A549 (cell line): ENCODE measurements at regions not wholly inside any gene's neighbourhood (a gene's known extent, or its start where the extent isn't known, plus 50 kb on each side); places are given as distances from the start of the nearest gene placed in this dataset.

Experiments used
- ATAC-seq, 2 experiments: fragments of 200-7000 bp in 1 of 2; fragments of >200 bp in 1 of 2; cut with Nextera tagmentation in 1 of 2; cut with Tn5 transposase in 1 of 2; 3 replicates each; pipeline versions ENCODE4 v1.8.0 to v1.9.1; 2018 to 2020; ENCODE audit warnings: mild to moderate bottlenecking in 1 of 2, moderate library complexity in 1 of 2
- CTCF ChIA-PET: fragments of 300-600 bp; sonication (Branson Sonifier 250); formaldehyde crosslinking; extraction: SDS; loops from one replicate; lab custom pipeline; 2021; ENCODE audit warnings: antibody characterized with exemption, inconsistent platforms; lab: Yijun Ruan, JAX
- POLR2A ChIA-PET: fragments of 350-600 bp; formaldehyde crosslinking; extraction: SDS; loops from one replicate; lab custom pipeline; 2021; ENCODE audit warnings: antibody characterized with exemption, inconsistent platforms; lab: Yijun Ruan, JAX
- DNase-seq, 2 experiments: peaks; one replicate each; pipeline versions ENCODE4 v3.0.0 to v3.0.0-alpha.2; 2011 to 2016; ENCODE audit warnings: low read depth in 1 of 2, low spot score in 1 of 2
- FAIRE-seq: peaks from 2 replicates; lab custom pipeline; 2011; peaks lifted over from hg19 to GRCh38; lab: Jason Lieb, UNC
- H3K27ac ChIP-seq, 2 experiments: fragments of >200 bp; sonication (Bioruptor Twin); formaldehyde crosslinking; 3 replicates each; pipeline ENCODE4 v1.5.1; 2016 to 2017
- H3K4me1 ChIP-seq: fragments of >200 bp; sonication (Bioruptor Twin); formaldehyde crosslinking; 3 replicates; pipeline ENCODE4 v1.6.1; 2016
- H3K4me2 ChIP-seq: fragments of >200 bp; sonication (Bioruptor Twin); formaldehyde crosslinking; 3 replicates; pipeline ENCODE4 v1.6.1; 2016
- H3K4me3 ChIP-seq: fragments of >200 bp; sonication (Bioruptor Twin); formaldehyde crosslinking; 3 replicates; pipeline ENCODE4 v1.5.1; 2016
- H3K9me3 ChIP-seq: fragments of >200 bp; sonication (Bioruptor Twin); formaldehyde crosslinking; 3 replicates; pipeline ENCODE4 v1.6.1; 2016
- BHLHE40 ChIP-seq: IDR thresholded peaks from 2 replicates; pipeline ENCODE4 v1.6.1; 2012; ENCODE audit warnings: low read depth, low read length, inconsistent platforms
- CBX2 ChIP-seq: fragments of 200-600 bp; sonication (generic); IDR thresholded peaks from 2 replicates; pipeline ENCODE4 v1.6.1; 2016; ENCODE audit warnings: low read depth, mild to moderate bottlenecking, borderline replicate concordance
- CHD4 ChIP-seq: fragments of 200-600 bp; sonication (generic); IDR thresholded peaks from 2 replicates; pipeline ENCODE4 v1.6.1; 2016; ENCODE audit warnings: antibody characterized with exemption, mild to moderate bottlenecking, borderline replicate concordance
- EHF ChIP-seq: fragments of 250-450 bp; sonication (Bioruptor Pico); IDR thresholded peaks from 2 replicates; pipeline ENCODE4 v1.5.0; 2020; ENCODE audit warnings: mild to moderate bottlenecking
- EHMT2 ChIP-seq: fragments of 200-600 bp; sonication (generic); IDR thresholded peaks from 2 replicates; pipeline ENCODE4 v1.6.1; 2016; ENCODE audit warnings: antibody characterized with exemption, low read depth, mild to moderate bottlenecking, moderate library complexity
- EP300 ChIP-seq, 2 experiments: fragments of >200 bp; sonication (Bioruptor Twin); formaldehyde crosslinking; IDR thresholded peaks; 2 replicates in 1 of 2; 3 replicates in 1 of 2; pipeline ENCODE4 v1.6.1; 2016 to 2017
- FOSB ChIP-seq: fragments of 250-450 bp; sonication (Bioruptor Pico); IDR thresholded peaks from 2 replicates; pipeline ENCODE4 v1.5.0; 2020; ENCODE audit warnings: mild to moderate bottlenecking, moderate library complexity
- FOXS1 ChIP-seq: fragments of 250-450 bp; sonication (Bioruptor Pico); IDR thresholded peaks from 2 replicates; pipeline ENCODE4 v1.5.0; 2020; ENCODE audit warnings: mild to moderate bottlenecking, moderate library complexity
- HOXA7 ChIP-seq: fragments of 250-450 bp; sonication (Bioruptor Pico); IDR thresholded peaks from 2 replicates; pipeline ENCODE4 v1.5.0; 2020; ENCODE audit warnings: mild to moderate bottlenecking, moderate library complexity
- JUN ChIP-seq, 2 experiments: fragments of >200 bp; sonication (Bioruptor Twin); formaldehyde crosslinking; IDR thresholded peaks; 2 replicates in 1 of 2; 3 replicates in 1 of 2; pipeline ENCODE4 v1.6.1; 2016 to 2017
- JUNB ChIP-seq: fragments of >200 bp; sonication (Bioruptor Twin); formaldehyde crosslinking; IDR thresholded peaks from 2 replicates; pipeline ENCODE4 v1.6.1; 2016
- KDM5A ChIP-seq: fragments of 200-600 bp; sonication (generic); IDR thresholded peaks from 2 replicates; pipeline ENCODE4 v1.6.1; 2016; ENCODE audit warnings: antibody characterized with exemption, mild to moderate bottlenecking
- MAZ ChIP-seq: fragments of 150-350 bp; IDR thresholded peaks from 2 replicates; pipeline ENCODE4 v1.6.1; 2014; ENCODE audit warnings: antibody characterized with exemption, low read depth, low read length, borderline replicate concordance
- NPAS2 ChIP-seq: fragments of 250-450 bp; sonication (Bioruptor Pico); IDR thresholded peaks from 2 replicates; pipeline ENCODE4 v1.8.0; 2022; ENCODE audit warnings: mild to moderate bottlenecking, moderate library complexity, borderline replicate concordance
- NR3C1 ChIP-seq: fragments of >200 bp; sonication (Bioruptor Twin); formaldehyde crosslinking; IDR thresholded peaks from 3 replicates; pipeline ENCODE4 v1.6.1; 2017
- PHF8 ChIP-seq: fragments of 200-600 bp; sonication (generic); IDR thresholded peaks from 2 replicates; pipeline ENCODE4 v1.6.1; 2016; ENCODE audit warnings: low read depth, mild to moderate bottlenecking, antibody characterized with exemption, moderate library complexity, borderline replicate concordance
- POLR2A ChIP-seq: IDR thresholded peaks from 2 replicates; pipeline ENCODE4 v1.6.1; 2012; ENCODE audit warnings: mild to moderate bottlenecking, low read length
- TP53 ChIP-seq: fragments of 250-450 bp; sonication (Bioruptor Pico); IDR thresholded peaks from 2 replicates; pipeline ENCODE4 v1.5.0; 2021; ENCODE audit warnings: mild to moderate bottlenecking, moderate library complexity
- ZFP36 ChIP-seq: fragments of 450-650 bp; IDR thresholded peaks from 2 replicates; pipeline ENCODE4 v1.6.1; 2014; ENCODE audit warnings: borderline replicate concordance; ENCODE audit not compliant: partially characterized antibody
- WGBS: methylation state at CpG from one replicate; pipeline ENCODE4 v1.1.6; 2017; ENCODE audit errors: missing lambda C conversion rate; 5-methylcytosine and 5-hydroxymethylcytosine counted together
- TF ChIP-seq, protein P1 (sequence below): fragments of >200 bp; sonication (Bioruptor Twin); formaldehyde crosslinking; IDR thresholded peaks from 3 replicates; pipeline ENCODE4 v1.6.1; 2016
- TF ChIP-seq, protein P2 (sequence below): IDR thresholded peaks from 2 replicates; pipeline ENCODE4 v1.6.1; 2012
- TF ChIP-seq, protein P3 (sequence below): fragments of >200 bp; sonication (Bioruptor Twin); formaldehyde crosslinking; IDR thresholded peaks from 2 replicates; pipeline ENCODE4 v1.6.1; 2016

GRCh38 chr3:87390353-87390752 is 114.0 kb upstream of the POU1F1 start (continued):
- TF ChIP-seq, protein P1, sequence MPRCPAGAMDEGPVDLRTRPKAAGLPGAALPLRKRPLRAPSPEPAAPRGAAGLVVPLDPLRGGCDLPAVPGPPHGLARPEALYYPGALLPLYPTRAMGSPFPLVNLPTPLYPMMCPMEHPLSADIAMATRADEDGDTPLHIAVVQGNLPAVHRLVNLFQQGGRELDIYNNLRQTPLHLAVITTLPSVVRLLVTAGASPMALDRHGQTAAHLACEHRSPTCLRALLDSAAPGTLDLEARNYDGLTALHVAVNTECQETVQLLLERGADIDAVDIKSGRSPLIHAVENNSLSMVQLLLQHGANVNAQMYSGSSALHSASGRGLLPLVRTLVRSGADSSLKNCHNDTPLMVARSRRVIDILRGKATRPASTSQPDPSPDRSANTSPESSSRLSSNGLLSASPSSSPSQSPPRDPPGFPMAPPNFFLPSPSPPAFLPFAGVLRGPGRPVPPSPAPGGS = no peak
- no peak for TF ChIP-seq EHF (CRISPR knock-in tag)

GRCh38 chr3:87375231-87375682 is 98.9 kb upstream of the POU1F1 start:
- POLR2A ChIA-PET = no interaction called here
- no peak for ATAC-seq
- CTCF ChIA-PET = interaction anchor here (1.1 kb wide), 1 partner anchor 77 kb away, joined by 5 read pairs; no protein-coding TSS in a partner anchor
- no peaks in the 10 kb centered on the region for H3K4me1 ChIP-seq
- no peaks in the 10 kb centered on the region; the same call in 2 of the 3 replicates for H3K9me3 ChIP-seq
- no peak for FAIRE-seq
- no peak overlapping the region for H3K4me2 ChIP-seq
- H3K27ac ChIP-seq = no peak overlapping the region
- no peak for TF ChIP-seq BHLHE40
- TF ChIP-seq, protein P2, sequence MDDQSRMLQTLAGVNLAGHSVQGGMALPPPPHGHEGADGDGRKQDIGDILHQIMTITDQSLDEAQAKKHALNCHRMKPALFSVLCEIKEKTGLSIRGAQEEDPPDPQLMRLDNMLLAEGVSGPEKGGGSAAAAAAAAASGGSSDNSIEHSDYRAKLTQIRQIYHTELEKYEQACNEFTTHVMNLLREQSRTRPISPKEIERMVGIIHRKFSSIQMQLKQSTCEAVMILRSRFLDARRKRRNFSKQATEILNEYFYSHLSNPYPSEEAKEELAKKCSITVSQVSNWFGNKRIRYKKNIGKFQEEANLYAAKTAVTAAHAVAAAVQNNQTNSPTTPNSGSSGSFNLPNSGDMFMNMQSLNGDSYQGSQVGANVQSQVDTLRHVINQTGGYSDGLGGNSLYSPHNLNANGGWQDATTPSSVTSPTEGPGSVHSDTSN = no peak
- no peak for DNase-seq
- H3K4me3 ChIP-seq = no peak overlapping the region
- 90% methylated on average over 28 of the region's 30 CpGs for WGBS

- ChIA-PET POLR2A (no interaction called here), CTCF (no interaction called here)
- TF ChIP-seq NR3C1 (no peak), POLR2A (no peak), KDM5A (no peak), EHMT2 (no peak), JUN (IDR thresholded peaks at IDR 0.05) (no peak), NPAS2 (CRISPR knock-in tag) (no peak), FOSB (CRISPR knock-in tag) (no peak), MAZ (no peak), HOXA7 (CRISPR knock-in tag) (no peak), ZFP36 (no peak), PHF8 (no peak), TP53 (CRISPR knock-in tag) (no peak), EP300 (IDR thresholded peaks at IDR 0.05) (no peak), CHD4 (no peak)
- TF ChIP-seq, protein P2 = no peak
- TF ChIP-seq, protein P3, sequence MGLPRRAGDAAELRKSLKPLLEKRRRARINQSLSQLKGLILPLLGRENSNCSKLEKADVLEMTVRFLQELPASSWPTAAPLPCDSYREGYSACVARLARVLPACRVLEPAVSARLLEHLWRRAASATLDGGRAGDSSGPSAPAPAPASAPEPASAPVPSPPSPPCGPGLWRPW = no peak
- 45% methylated on average over 1 of the region's 1 CpG for WGBS
- H3K4me2 ChIP-seq = no peak overlapping the region
- no peak for ATAC-seq
- H3K9me3 ChIP-seq = no peaks in the 10 kb centered on the region; the same call in 2 of the 3 replicates
- no peak overlapping the region for H3K4me3 ChIP-seq
- no peak overlapping the region for H3K27ac ChIP-seq
- DNase-seq = no peak
- FAIRE-seq = no peak
- H3K4me1 ChIP-seq = no peaks in the 10 kb centered on the region
Observed at GRCh38 chr3:87370007-87370406, 93.6 kb upstream of the POU1F1 start.

GRCh38 chr3:87367736-87368135 is 91.4 kb upstream of the POU1F1 start:
- DNase-seq (no peak), ATAC-seq (no peak)
- ChIA-PET POLR2A (no interaction called here), CTCF (interaction anchor here (1.7 kb wide), 1 partner anchor 17 kb away, joined by 7 read pairs; no protein-coding TSS in a partner anchor)
- TF ChIP-seq FOXS1 (CRISPR knock-in tag) (no peak), CBX2 (no peak), FOSB (CRISPR knock-in tag) (no peak), BHLHE40 (no peak), JUNB (no peak)
- TF ChIP-seq, all 56 proteins: peak for 0
- no peaks in the 10 kb centered on the region for H3K4me1 ChIP-seq
- H3K9me3 ChIP-seq = peaks cover 2% of the 10 kb centered on the region; the same call in 1 of the 3 replicates
- no peak for FAIRE-seq
- H3K4me2 ChIP-seq = no peak overlapping the region
- WGBS = 87% methylated on average over 1 of the region's 1 CpG
- no peak overlapping the region for H3K27ac ChIP-seq
- H3K4me3 ChIP-seq = no peak overlapping the region
